ENCODE measurements at regions not wholly inside any gene's neighbourhood (a gene's known extent, or its start where the extent isn't known, plus 50 kb on each side); places are given as distances from the start of the nearest gene placed in this dataset.

DNA sequence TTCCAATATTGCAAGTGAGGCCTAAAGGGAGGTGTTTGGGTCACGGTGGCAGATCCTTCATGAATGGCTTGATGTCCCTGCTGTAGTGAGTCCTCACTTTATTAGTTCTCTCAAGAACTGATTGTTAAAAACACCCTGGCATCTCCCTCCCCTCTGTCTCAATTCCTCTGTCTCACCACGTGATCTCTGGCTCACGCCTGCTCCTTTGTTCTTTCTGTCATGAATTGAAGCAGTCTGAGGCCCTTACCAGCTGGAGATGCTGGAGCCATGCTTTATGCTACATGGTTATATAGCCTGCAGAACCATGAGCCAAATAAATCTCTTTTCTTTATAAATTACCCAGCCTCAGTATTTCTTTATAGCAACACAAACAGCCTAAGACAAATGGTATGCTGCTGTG lies 980.7 kb upstream of the GRIA3 start (continued):
- TF ChIP-seq, protein P1, sequence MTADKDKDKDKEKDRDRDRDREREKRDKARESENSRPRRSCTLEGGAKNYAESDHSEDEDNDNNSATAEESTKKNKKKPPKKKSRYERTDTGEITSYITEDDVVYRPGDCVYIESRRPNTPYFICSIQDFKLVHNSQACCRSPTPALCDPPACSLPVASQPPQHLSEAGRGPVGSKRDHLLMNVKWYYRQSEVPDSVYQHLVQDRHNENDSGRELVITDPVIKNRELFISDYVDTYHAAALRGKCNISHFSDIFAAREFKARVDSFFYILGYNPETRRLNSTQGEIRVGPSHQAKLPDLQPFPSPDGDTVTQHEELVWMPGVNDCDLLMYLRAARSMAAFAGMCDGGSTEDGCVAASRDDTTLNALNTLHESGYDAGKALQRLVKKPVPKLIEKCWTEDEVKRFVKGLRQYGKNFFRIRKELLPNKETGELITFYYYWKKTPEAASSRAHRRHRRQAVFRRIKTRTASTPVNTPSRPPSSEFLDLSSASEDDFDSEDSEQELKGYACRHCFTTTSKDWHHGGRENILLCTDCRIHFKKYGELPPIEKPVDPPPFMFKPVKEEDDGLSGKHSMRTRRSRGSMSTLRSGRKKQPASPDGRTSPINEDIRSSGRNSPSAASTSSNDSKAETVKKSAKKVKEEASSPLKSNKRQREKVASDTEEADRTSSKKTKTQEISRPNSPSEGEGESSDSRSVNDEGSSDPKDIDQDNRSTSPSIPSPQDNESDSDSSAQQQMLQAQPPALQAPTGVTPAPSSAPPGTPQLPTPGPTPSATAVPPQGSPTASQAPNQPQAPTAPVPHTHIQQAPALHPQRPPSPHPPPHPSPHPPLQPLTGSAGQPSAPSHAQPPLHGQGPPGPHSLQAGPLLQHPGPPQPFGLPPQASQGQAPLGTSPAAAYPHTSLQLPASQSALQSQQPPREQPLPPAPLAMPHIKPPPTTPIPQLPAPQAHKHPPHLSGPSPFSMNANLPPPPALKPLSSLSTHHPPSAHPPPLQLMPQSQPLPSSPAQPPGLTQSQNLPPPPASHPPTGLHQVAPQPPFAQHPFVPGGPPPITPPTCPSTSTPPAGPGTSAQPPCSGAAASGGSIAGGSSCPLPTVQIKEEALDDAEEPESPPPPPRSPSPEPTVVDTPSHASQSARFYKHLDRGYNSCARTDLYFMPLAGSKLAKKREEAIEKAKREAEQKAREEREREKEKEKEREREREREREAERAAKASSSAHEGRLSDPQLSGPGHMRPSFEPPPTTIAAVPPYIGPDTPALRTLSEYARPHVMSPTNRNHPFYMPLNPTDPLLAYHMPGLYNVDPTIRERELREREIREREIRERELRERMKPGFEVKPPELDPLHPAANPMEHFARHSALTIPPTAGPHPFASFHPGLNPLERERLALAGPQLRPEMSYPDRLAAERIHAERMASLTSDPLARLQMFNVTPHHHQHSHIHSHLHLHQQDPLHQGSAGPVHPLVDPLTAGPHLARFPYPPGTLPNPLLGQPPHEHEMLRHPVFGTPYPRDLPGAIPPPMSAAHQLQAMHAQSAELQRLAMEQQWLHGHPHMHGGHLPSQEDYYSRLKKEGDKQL (CRISPR knock-in tag; IDR thresholded peaks at IDR 0.05; ENCODE audit: borderline replicate concordance), result no peak
- TF ChIP-seq, protein P2, sequence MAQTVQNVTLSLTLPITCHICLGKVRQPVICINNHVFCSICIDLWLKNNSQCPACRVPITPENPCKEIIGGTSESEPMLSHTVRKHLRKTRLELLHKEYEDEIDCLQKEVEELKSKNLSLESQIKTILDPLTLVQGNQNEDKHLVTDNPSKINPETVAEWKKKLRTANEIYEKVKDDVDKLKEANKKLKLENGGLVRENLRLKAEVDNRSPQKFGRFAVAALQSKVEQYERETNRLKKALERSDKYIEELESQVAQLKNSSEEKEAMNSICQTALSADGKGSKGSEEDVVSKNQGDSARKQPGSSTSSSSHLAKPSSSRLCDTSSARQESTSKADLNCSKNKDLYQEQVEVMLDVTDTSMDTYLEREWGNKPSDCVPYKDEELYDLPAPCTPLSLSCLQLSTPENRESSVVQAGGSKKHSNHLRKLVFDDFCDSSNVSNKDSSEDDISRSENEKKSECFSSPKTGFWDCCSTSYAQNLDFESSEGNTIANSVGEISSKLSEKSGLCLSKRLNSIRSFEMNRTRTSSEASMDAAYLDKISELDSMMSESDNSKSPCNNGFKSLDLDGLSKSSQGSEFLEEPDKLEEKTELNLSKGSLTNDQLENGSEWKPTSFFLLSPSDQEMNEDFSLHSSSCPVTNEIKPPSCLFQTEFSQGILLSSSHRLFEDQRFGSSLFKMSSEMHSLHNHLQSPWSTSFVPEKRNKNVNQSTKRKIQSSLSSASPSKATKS (CRISPR knock-in tag; IDR thresholded peaks at IDR 0.05), result no peak
- TF ChIP-seq ILF3 (IDR thresholded peaks at IDR 0.05; ENCODE audit: borderline replicate concordance), result no peak

Data from K562 (cell line).